HepG2 (cell line): ENCODE measurements at regions not wholly inside any gene's neighbourhood (a gene's known extent, or its start where the extent isn't known, plus 50 kb on each side); places are given as distances from the start of the nearest gene placed in this dataset.

Experiments used
- ATAC-seq: fragments of 200-7000 bp; cut with Tn5 transposase; 3 replicates; pipeline ENCODE4 v1.9.1; 2020; ENCODE audit warnings: mild to moderate bottlenecking, moderate library complexity
- BruUV-seq: library from RNA; stranded (reverse); fragments of 400-500 nt; replicated peaks from 2 replicates; lab custom pipeline; 2021; lab: Mats Ljungman, UMichigan
- CTCF ChIA-PET: fragments of 300-600 bp; formaldehyde crosslinking; extraction: SDS; loops from one replicate; lab custom pipeline; 2021; ENCODE audit warnings: low total read pairs, inconsistent platforms, low intra/inter-chr PET ratio; lab: Yijun Ruan, JAX
- POLR2A ChIA-PET: fragments of 350-600 bp; sonication (Branson Sonifier 250); formaldehyde crosslinking; loops from one replicate; lab custom pipeline; 2020; ENCODE audit warnings: antibody characterized with exemption, inconsistent platforms; lab: Yijun Ruan, JAX
- DNase-seq: peaks from one replicate; pipeline ENCODE4 v3.0.0-alpha.2; 2015; ENCODE audit warnings: low spot score
- FAIRE-seq: peaks from 3 replicates; lab custom pipeline; 2011; peaks lifted over from hg19 to GRCh38; lab: Jason Lieb, UNC
- H2AFZ ChIP-seq: one replicate; pipeline ENCODE4 v1.6.1; 2011; ENCODE audit warnings: low read length, inconsistent platforms
- H3K27ac ChIP-seq: fragments of 300-600 bp; 3 replicates; pipeline ENCODE4 v1.8.0; 2011; ENCODE audit warnings: mixed run types, mild to moderate bottlenecking, mixed read lengths, low read length, inconsistent platforms; ENCODE audit not compliant: insufficient read depth; ENCODE audit errors: extremely low read length
- H3K27me3 ChIP-seq, 2 experiments: fragments of 200-600 bp in 1 of 2; 2 replicates in 1 of 2; 3 replicates in 1 of 2; pipeline versions ENCODE4 v1.6.0 to v1.8.0; 2011; ENCODE audit warnings: low read length in 2 of 2, mild to moderate bottlenecking in 2 of 2, moderate library complexity in 2 of 2, inconsistent platforms in 1 of 2; ENCODE audit not compliant: insufficient read depth in 2 of 2, control insufficient read depth in 1 of 2
- H3K36me3 ChIP-seq, 2 experiments: fragments of 200-600 bp in 1 of 2; replicated peaks in 1 of 2; 2 replicates in 1 of 2; 3 replicates in 1 of 2; pipeline versions ENCODE4 v1.5.1 to v1.8.0; 2011; ENCODE audit warnings: low read length in 2 of 2, inconsistent platforms in 1 of 2; ENCODE audit not compliant: insufficient read depth in 2 of 2, control insufficient read depth in 1 of 2
- H3K4me1 ChIP-seq: 2 replicates; pipeline ENCODE4 v1.5.1; 2012; ENCODE audit warnings: low read length, inconsistent platforms; ENCODE audit not compliant: insufficient read depth
- H3K4me2 ChIP-seq: 2 replicates; pipeline ENCODE4 v1.6.0; 2011; ENCODE audit warnings: low read depth, low read length, inconsistent platforms
- H3K4me3 ChIP-seq, 3 experiments: fragments of 200-600 bp in 1 of 3; sonication (generic), shearing (Covaris generic) in 1 of 3; replicated peaks in 1 of 3; 2 replicates each; pipeline ENCODE4 v1.5.1; 2011 to 2016; ENCODE audit warnings: low read length in 3 of 3, inconsistent platforms in 2 of 3, low read depth in 2 of 3, mild to moderate bottlenecking in 2 of 3, control low read depth in 1 of 3, mixed read lengths in 1 of 3; ENCODE audit not compliant: insufficient read depth in 1 of 3
- H3K79me2 ChIP-seq: one replicate; pipeline ENCODE4 v1.6.1; 2011; ENCODE audit warnings: low read length, inconsistent platforms; ENCODE audit not compliant: insufficient read depth
- H3K9ac ChIP-seq: 2 replicates; pipeline ENCODE4 v1.6.0; 2011; ENCODE audit warnings: mild to moderate bottlenecking, low read depth, low read length, inconsistent platforms; ENCODE audit not compliant: insufficient read depth
- H3K9me3 ChIP-seq: 2 replicates; pipeline ENCODE4 v1.5.1; 2012; ENCODE audit warnings: mild to moderate bottlenecking, low read length
- H4K20me1 ChIP-seq: 2 replicates; pipeline ENCODE4 v1.6.0; 2011; ENCODE audit warnings: inconsistent platforms, mild to moderate bottlenecking, low read length, moderate library complexity; ENCODE audit not compliant: insufficient read depth
- SMC3 ChIP-seq: IDR thresholded peaks from 2 replicates; pipeline ENCODE4 v1.6.1; 2011; ENCODE audit warnings: low read length, improper control_type of control experiment
- STAG1 ChIP-seq: sonication (generic); formaldehyde crosslinking; IDR thresholded peaks from 2 replicates; pipeline ENCODE4 v1.4.0; 2020; ENCODE audit warnings: missing genetic modification reagents
- XRCC5 ChIP-seq: fragments of 200-400 bp; formaldehyde crosslinking; optimal IDR thresholded peaks from 2 replicates; pipeline ENCODE3; 2017; ENCODE audit warnings: mild to moderate bottlenecking, low read length
- ZKSCAN1 ChIP-seq: fragments of 150-350 bp; IDR thresholded peaks from 2 replicates; pipeline ENCODE4 v1.6.1; 2014; ENCODE audit warnings: low read length
- ZMYM2 ChIP-seq: sonication (generic); formaldehyde crosslinking; IDR thresholded peaks from 2 replicates; pipeline ENCODE4 v1.8.0; 2022; ENCODE audit warnings: mild to moderate bottlenecking, missing genetic modification reagents
- ZNF263 ChIP-seq: sonication (generic); formaldehyde crosslinking; IDR thresholded peaks from 2 replicates; pipeline ENCODE4 v1.4.0; 2020; ENCODE audit warnings: missing genetic modification reagents
- ZNF652 ChIP-seq: IDR thresholded peaks from 2 replicates; pipeline ENCODE4 v1.6.1; 2016; ENCODE audit warnings: low read depth, borderline replicate concordance
- WGBS: methylation state at CpG from one replicate; pipeline ENCODE4 v1.1.6; 2017; ENCODE audit warnings: low lambda C conversion rate; 5-methylcytosine and 5-hydroxymethylcytosine counted together
- in situ Hi-C: cut with HindIII; loops from 2 replicates; pipeline ENCODE4 v1.10.0; 2017; ENCODE audit warnings: low pct_unique_long_range_greater_than_20kb; ENCODE audit not compliant: extremely low pct_ligation_motif_present
- intact Hi-C: fragments of 100-400 bp; cut with micrococcal nuclease; formaldehyde crosslinking; loops from one replicate; pipeline ENCODE4 v1.10.0; 2022; ENCODE audit not compliant: unreplicated experiment
- TF ChIP-seq, protein P1 (sequence below): sonication (generic); formaldehyde crosslinking; IDR thresholded peaks from 2 replicates; pipeline ENCODE4 v1.5.0; 2020; ENCODE audit warnings: mild to moderate bottlenecking, missing genetic modification reagents, moderate library complexity
- TF ChIP-seq, protein P2 (sequence below): sonication (generic); formaldehyde crosslinking; IDR thresholded peaks from 2 replicates; pipeline ENCODE4 v1.4.0; 2020; ENCODE audit warnings: missing genetic modification reagents

DNA sequence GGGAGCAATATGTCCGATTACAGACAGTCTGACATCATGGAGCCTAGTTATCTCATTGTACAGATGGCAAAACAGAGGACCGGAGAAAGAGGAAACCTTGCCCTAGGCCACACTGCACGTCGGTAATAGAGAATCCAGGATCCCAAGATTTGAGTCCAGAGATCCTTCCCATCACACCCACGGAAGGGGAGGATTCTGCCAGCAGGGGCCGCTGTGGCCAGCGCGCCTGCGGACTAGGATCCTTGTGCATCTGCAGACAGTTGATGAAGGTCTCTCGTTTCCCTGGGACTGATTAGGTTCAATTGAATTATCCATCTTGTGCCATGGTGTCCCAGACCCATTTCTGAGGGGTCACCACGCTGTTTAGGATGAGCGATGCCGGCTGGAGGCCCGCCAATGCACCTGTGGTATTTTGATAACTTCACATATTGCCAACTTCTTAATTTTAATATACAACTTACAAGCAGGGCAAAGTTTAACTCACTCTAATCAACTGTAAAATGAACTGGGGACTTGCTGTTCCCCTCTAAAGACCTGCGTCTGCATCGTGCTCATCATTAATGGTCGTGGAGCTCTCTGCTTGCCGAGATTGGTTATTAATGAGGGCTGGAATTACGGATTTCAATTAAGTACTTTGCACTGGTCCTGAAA is 592.7 kb upstream of the BRINP1 start:
- Histone ChIP-seq H3K36me3 (no peaks in the 10 kb centered on the region), H3K27ac (no peak overlapping the region), H4K20me1 (no peaks in the 10 kb centered on the region), H3K4me2 (no peak overlapping the region), H3K9me3 (no peaks in the 10 kb centered on the region), H3K9ac (no peak overlapping the region), H3K4me3 (no peak overlapping the region), H3K27me3 (no peaks in the 10 kb centered on the region; a peak in 1 of 5 replicates), H3K4me1 (no peaks in the 10 kb centered on the region), H2AFZ (no peak overlapping the region), H3K79me2 (no peaks in the 10 kb centered on the region)
- in situ Hi-C loops (loop anchor here (10.0 kb wide), 1 partner anchor 393 kb away; no protein-coding TSS in a partner anchor), intact Hi-C loops (no loop called here)
- FAIRE-seq (peak; percentile 58), ATAC-seq (peak; percentile 94), DNase-seq (peak; percentile 12)
- CTCF ChIA-PET = interaction anchor here (1.1 to 1.7 kb wide), 2 partner anchors 148 to 387 kb away, joined by 4 to 8 read pairs; no protein-coding TSS in a partner anchor
- WGBS = 18% methylated on average over 13 of the region's 19 CpGs
- no TSS peak for BruUV-seq
- POLR2A ChIA-PET = no interaction called here
- TF ChIP-seq ZMYM2 (CRISPR knock-in tag) = no peak
- peak; percentile 82 for TF ChIP-seq XRCC5
- peak; percentile 46 for TF ChIP-seq SMC3
- TF ChIP-seq ZNF263 (CRISPR knock-in tag) = no peak
- peak; percentile 58 for TF ChIP-seq STAG1 (CRISPR knock-in tag)
- TF ChIP-seq ZKSCAN1 = no peak
- TF ChIP-seq, protein P1, sequence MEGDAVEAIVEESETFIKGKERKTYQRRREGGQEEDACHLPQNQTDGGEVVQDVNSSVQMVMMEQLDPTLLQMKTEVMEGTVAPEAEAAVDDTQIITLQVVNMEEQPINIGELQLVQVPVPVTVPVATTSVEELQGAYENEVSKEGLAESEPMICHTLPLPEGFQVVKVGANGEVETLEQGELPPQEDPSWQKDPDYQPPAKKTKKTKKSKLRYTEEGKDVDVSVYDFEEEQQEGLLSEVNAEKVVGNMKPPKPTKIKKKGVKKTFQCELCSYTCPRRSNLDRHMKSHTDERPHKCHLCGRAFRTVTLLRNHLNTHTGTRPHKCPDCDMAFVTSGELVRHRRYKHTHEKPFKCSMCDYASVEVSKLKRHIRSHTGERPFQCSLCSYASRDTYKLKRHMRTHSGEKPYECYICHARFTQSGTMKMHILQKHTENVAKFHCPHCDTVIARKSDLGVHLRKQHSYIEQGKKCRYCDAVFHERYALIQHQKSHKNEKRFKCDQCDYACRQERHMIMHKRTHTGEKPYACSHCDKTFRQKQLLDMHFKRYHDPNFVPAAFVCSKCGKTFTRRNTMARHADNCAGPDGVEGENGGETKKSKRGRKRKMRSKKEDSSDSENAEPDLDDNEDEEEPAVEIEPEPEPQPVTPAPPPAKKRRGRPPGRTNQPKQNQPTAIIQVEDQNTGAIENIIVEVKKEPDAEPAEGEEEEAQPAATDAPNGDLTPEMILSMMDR (CRISPR knock-in tag) = peak; percentile 81
- TF ChIP-seq ZNF652 (CRISPR knock-in tag) = no peak
- TF ChIP-seq, protein P2, sequence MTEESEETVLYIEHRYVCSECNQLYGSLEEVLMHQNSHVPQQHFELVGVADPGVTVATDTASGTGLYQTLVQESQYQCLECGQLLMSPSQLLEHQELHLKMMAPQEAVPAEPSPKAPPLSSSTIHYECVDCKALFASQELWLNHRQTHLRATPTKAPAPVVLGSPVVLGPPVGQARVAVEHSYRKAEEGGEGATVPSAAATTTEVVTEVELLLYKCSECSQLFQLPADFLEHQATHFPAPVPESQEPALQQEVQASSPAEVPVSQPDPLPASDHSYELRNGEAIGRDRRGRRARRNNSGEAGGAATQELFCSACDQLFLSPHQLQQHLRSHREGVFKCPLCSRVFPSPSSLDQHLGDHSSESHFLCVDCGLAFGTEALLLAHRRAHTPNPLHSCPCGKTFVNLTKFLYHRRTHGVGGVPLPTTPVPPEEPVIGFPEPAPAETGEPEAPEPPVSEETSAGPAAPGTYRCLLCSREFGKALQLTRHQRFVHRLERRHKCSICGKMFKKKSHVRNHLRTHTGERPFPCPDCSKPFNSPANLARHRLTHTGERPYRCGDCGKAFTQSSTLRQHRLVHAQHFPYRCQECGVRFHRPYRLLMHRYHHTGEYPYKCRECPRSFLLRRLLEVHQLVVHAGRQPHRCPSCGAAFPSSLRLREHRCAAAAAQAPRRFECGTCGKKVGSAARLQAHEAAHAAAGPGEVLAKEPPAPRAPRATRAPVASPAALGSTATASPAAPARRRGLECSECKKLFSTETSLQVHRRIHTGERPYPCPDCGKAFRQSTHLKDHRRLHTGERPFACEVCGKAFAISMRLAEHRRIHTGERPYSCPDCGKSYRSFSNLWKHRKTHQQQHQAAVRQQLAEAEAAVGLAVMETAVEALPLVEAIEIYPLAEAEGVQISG (CRISPR knock-in tag) = 0 out of 2 replicates have a peak, but pooled peaks have one; percentile 21
